Vagina (tissue), 2 donors: ENCODE measurements at regions not wholly inside any gene's neighbourhood (a gene's known extent, or its start where the extent isn't known, plus 50 kb on each side); places are given as distances from the start of the nearest gene placed in this dataset.

Experiments used
- CTCF ChIP-seq, 3 experiments: fragments of 450-650 bp in 2 of 3; fragments of 200-600 bp in 1 of 3; sonication (generic) in 1 of 3; IDR thresholded peaks; one replicate each; pipeline ENCODE4 v1.5.1; 2017 to 2019; ENCODE audit warnings: antibody characterized with exemption in 3 of 3, mild to moderate bottlenecking in 2 of 3, moderate library complexity in 2 of 3
- POLR2AphosphoS5 ChIP-seq, 2 donors: sonication (generic); formaldehyde crosslinking; IDR thresholded peaks; one replicate each; pipeline ENCODE4 v1.9.0; 2017; ENCODE audit warnings: antibody characterized with exemption in 2 of 2, mild to moderate bottlenecking in 2 of 2, low read depth in 1 of 2; ENCODE audit not compliant: insufficient read depth in 1 of 2

GRCh38 chr7:86933295-86933845, 126.1 kb downstream of the ELAPOR2 start:
- TF ChIP-seq POLR2AphosphoS5 (IDR thresholded peaks at IDR 0.05; ENCODE audit: insufficient read depth in 1 of 2, low read depth in 1 of 2) (no peak), CTCF (IDR thresholded peaks at IDR 0.05) (no peak)
